ENCODE measurements at regions not wholly inside any gene's neighbourhood (a gene's known extent, or its start where the extent isn't known, plus 50 kb on each side); places are given as distances from the start of the nearest gene placed in this dataset.

GRCh38 chr9:31519011-31519410 is 865.4 kb upstream of the ACO1 start:
- TF ChIP-seq CTCF (IDR thresholded peaks at IDR 0.05; ENCODE audit: extremely low read depth in 1 of 2, insufficient read depth in 1 of 2, low read depth in 1 of 2, low read length in 2 of 2): no peak
- no peak for TF ChIP-seq EZH2 (IDR thresholded peaks at IDR 0.05; ENCODE audit: borderline replicate concordance, low read depth, low read length, severe bottlenecking)
- no peak for TF ChIP-seq POLR2AphosphoS5 (IDR thresholded peaks at IDR 0.05; ENCODE audit: insufficient read depth, low read depth, low read length)
- TF ChIP-seq MAX (IDR thresholded peaks at IDR 0.05; ENCODE audit: insufficient read depth, insufficient read length): no peak
- no peak for TF ChIP-seq POLR2A (IDR thresholded peaks at IDR 0.05; ENCODE audit: low read depth, low read length)
- TF ChIP-seq GATA2 (IDR thresholded peaks at IDR 0.05; ENCODE audit: insufficient read depth, insufficient read length, low read depth, low read length): no peak
- TF ChIP-seq FOS (IDR thresholded peaks at IDR 0.05; ENCODE audit: borderline replicate concordance, insufficient read depth, low read length): no peak
- no peak for TF ChIP-seq JUN (IDR thresholded peaks at IDR 0.05; ENCODE audit: borderline replicate concordance, insufficient read depth, insufficient read length, low read depth)
- no peak for TF ChIP-seq MYC (IDR thresholded peaks at IDR 0.05; ENCODE audit: low read depth, low read length)
